LNCAP (cell line): ENCODE measurements at regions not wholly inside any gene's neighbourhood (a gene's known extent, or its start where the extent isn't known, plus 50 kb on each side); places are given as distances from the start of the nearest gene placed in this dataset.

ENCODE experiments used
- TF ChIP-seq, protein P1 (sequence below): fragments of 450-650 bp; IDR thresholded peaks from 2 replicates; pipeline ENCODE4 v1.5.1; 2017; ENCODE audit warnings: mild to moderate bottlenecking

DNA sequence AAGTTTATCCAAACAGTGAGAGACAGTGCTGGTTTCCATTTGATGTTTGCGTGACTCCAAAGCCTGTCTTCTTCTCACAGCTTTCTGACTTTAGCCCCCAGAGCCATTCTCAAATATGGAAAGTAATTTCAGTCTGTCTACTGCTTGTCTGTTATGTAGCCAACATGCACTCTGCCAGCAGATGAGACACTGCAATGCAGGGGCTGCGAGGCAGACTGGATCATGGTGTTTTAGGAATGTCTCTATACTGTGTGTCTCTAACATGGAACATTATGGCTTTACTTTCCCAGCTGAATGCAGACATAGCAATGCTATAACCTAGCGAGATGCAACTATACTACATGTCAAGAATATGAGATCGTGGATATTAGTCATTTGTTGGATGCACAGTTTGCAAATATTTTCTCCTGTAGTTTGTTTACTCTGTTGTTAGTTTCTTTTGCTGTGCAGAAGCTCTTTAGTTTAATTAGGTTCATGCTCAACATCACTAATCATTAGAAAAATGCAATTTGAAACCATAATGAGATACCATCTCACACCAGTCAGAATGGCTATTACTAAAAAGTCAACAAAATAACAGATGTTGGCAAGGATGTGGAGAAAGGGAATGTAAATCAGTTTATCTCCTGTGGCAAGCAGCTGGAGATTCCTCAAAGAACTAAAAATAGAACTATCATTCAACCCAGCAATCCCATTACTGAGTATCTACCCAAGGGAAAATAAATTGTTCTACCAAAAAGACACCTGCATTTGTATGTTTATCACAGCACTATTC is 235.8 kb upstream of the TMTC1 start:
- TF ChIP-seq, protein P1, sequence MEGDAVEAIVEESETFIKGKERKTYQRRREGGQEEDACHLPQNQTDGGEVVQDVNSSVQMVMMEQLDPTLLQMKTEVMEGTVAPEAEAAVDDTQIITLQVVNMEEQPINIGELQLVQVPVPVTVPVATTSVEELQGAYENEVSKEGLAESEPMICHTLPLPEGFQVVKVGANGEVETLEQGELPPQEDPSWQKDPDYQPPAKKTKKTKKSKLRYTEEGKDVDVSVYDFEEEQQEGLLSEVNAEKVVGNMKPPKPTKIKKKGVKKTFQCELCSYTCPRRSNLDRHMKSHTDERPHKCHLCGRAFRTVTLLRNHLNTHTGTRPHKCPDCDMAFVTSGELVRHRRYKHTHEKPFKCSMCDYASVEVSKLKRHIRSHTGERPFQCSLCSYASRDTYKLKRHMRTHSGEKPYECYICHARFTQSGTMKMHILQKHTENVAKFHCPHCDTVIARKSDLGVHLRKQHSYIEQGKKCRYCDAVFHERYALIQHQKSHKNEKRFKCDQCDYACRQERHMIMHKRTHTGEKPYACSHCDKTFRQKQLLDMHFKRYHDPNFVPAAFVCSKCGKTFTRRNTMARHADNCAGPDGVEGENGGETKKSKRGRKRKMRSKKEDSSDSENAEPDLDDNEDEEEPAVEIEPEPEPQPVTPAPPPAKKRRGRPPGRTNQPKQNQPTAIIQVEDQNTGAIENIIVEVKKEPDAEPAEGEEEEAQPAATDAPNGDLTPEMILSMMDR: no peak

DNA sequence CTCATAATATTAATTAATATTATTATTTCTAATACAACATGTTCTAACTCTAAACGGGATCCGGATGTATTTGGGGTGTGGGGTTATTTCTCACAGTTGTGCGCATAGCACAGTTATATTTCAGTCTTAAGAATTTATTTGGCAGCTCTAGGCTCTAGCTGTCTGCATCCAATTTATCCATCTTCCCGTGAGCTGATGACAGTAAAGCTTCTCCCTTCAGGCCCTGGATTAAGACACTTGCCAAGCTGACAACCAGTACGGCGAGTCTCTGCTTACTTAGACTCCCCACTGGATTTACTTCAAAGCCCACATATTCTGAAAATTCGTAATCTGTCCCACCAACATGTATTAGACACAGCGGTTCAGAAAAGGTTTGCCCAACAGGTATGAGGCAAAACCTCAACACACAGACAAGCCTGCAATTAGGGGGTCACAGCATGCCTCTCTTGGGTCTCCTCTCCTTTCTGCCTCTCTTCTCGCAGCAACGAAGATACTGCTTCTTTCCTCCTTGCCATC is 232.9 kb upstream of the TMTC1 start:
- TF ChIP-seq, protein P1: no peak

DNA sequence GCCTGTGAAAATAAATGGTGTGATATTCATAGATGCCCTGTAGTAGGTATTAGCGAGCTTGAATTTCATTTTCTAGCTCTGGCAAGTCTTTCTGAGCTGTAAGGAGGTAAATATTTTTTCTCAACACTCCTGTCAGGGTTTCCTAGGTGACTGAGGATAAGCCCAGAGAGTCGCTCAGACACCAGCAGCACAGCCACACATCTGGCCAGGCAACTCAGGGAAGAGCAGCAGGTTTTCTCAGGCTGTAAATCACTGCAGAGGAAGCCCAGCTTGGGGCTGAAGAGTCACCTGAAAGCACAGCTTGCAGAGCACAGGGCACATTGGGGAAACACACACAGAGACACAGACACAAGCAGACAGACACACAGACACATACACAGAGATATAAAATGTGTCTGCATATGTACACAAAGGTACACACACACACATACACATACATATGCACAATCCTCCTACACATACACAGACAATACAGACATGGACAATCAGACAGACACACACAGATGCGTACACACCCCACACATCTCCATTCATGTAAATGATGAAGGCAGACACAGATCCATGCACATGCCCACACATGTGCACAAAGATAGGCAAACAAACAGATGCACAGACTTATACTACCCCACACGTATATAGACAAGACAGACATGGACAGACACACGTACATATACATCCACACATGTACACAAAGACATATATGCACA is 232.0 kb upstream of the TMTC1 start:
- TF ChIP-seq, protein P1: no peak

DNA sequence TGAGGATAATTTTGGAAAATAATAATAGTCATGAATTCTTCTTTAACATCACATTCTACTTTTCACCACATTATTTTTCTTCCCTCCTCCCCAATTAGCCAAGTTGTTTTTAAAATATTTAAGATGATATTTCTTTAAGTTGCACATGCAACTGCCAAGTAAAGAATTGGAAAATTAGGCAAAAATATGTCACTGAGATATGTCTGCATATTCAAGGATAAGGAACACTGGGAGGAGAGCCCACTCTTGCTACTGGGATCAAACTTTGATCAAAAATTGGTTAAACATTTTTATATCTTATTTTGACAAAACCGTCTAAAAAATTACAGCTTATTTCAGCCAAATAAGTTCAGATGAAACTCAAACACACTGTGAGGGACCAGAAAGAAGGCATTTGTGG is 231.2 kb upstream of the TMTC1 start:
- TF ChIP-seq, protein P1: no peak

DNA sequence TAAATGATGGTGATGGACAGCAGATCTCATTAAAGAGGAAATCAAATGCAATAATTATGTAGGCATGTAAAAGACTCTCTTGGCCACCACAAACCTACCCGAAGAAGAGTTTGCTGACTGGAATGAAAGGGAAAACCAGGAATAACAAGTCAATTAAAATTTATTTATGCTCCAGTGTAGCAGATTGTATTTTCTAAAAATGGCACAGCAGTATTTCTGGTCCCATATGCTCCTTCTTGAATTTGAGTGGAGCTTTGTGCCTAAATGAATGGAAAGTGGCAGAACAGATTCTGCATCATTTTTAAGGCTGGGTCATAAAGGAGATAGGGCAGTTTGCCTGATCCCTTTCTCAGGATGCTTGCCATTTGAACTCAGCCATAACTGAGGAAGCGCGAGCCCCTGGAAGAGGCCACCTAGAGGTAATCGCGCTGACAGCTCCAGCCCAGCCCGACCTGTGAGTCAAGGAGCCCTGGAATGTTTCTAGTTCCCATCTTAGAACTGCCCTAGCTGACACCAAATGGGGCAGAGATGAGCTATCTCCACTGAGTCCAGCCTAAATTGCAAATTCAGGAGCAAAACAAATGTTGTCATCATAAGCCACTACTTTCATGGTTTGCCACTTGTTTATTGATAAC is 229.2 kb upstream of the TMTC1 start:
- TF ChIP-seq, protein P1: no peak

DNA sequence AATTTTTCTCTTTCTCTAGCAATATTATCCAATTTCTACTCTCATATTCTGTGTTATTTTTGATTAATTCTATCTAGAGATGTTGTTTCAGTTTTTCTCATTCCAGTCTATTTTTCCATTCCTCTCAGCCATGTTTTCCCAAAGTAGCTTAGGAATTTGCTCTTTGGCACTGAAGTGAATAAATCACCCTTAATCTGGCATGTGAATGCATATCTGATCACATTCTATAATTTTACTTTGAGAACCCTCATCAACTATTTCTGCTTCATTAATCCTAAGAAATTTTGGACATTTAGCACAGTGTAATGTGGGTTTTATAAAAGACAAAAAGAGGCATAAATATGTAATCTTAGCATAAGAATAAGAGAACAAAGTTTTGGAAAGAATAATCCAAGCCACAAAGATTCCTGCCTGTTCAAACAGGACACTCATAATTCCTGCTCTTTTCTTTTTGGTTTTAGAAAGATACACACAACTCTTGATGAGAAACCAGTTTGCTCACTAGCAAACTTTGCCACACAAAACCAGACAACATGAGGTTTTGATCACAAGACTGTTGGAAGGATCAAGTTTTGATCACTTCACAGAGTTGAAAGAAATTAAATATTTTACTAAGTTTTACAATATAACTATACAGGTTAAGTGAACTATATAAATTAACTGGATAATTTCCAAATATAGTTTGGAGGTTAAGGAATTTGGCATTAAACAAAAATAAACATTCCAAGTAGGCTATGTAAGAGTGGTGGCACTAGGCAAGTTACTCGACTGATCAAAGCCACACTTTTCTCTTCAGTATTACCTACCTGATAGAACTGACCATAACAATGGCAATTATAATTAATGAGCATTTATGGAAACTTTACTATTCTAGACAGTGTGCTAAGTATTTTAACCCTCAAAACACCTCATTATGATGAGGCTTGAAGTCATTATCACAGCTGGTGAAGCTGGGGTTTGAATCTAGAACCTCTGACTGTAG is 226.6 kb upstream of the TMTC1 start:
- TF ChIP-seq, protein P1: no peak

DNA sequence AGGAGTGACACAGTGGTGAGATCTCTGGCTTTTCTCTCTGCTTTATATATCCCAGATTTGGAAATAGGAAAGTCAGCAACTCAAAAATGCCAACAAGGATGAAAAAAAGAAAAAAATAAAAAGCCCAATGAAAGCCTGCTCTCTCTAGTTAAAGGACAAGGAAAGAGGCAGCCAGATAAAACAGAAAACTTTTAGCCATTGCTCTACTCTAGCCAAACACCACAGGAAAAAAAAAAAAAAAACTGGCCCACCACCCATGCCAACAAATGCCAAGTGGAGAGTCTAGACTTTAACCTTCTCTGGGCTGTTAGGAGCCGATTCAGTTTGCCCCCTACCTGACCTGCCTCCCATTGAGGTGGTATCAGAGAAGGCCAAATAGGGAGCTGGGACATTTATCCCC is 222.3 kb upstream of the TMTC1 start:
- TF ChIP-seq, protein P1: no peak
